ENCODE measurements at regions not wholly inside any gene's neighbourhood (a gene's known extent, or its start where the extent isn't known, plus 50 kb on each side); places are given as distances from the start of the nearest gene placed in this dataset.
"Not testable (repeated sequence)": the region's sequence is repeated elsewhere in the genome, so short reads cannot be mapped to it uniquely, and the experiment has no call there.

DNA sequence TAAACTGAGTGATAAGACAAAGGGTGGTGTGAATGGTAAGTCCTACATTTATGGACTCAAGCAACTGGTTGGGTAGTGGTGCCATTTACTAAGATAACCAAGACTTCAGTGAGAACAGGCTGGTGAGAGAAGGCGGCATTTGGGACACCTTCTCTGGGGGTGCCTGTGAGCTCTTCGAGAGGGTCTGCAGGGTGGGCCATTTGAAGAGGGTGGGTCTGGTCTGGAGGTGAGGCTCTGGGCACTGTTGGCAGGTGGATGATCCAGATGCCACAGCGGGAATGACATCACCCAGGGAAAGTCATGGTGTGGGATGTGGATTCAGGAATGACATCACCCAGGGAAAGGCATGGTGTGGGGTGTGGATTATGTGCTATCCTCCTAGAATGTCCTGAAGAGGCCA lies 219.3 kb downstream of the ANKRD30B start:
- H2BK120ac ChIP-seq (ENCODE audit: low read depth, low read length); H4K91ac ChIP-seq (ENCODE audit: insufficient read depth, low read depth, low read length); H3K18ac ChIP-seq (ENCODE audit: low read depth, low read length); H3K27me3 ChIP-seq (ENCODE audit: control insufficient read depth, insufficient read depth, low read length); H2AK9ac ChIP-seq (replicated peaks; ENCODE audit: low read depth, low read length, poor library complexity); H3K56ac ChIP-seq (ENCODE audit: extremely low read depth, insufficient read depth, low read length); H3K9me1 ChIP-seq (ENCODE audit: insufficient read depth, low read length); H2BK15ac ChIP-seq (ENCODE audit: low read depth, low read length); H3K4me3 ChIP-seq (ENCODE audit: insufficient read depth, low read depth, low read length); H3K4me1 ChIP-seq (ENCODE audit: control insufficient read depth, insufficient read depth, low read length); ATAC-seq (ENCODE audit: low read depth); H3K9ac ChIP-seq (ENCODE audit: low read depth, low read length); H2AFZ ChIP-seq (replicated peaks; ENCODE audit: low read length, poor library complexity); H2AK5ac ChIP-seq (ENCODE audit: low read depth, low read length); H3K4ac ChIP-seq (ENCODE audit: low read depth, low read length); BruUV-seq (replicated peaks); in situ Hi-C loops (cut with MboI; ENCODE audit: low sequenced_read_pairs); H3K4me2 ChIP-seq (ENCODE audit: low read depth, low read length); H2BK20ac ChIP-seq (ENCODE audit: low read depth, low read length); H3K27ac ChIP-seq (ENCODE audit: insufficient read depth, low read length); H4K20me1 ChIP-seq (ENCODE audit: insufficient read depth, low read length); CTCF ChIA-PET; H3K79me1 ChIP-seq (ENCODE audit: low read depth in 1 of 2, low read length in 2 of 2); POLR2A ChIA-PET (ENCODE audit: unreplicated experiment); H3K23ac ChIP-seq (ENCODE audit: low read depth, low read length); dilution Hi-C loops (cut with HindIII; ENCODE audit: low sequenced_read_pairs, unreplicated experiment); H3K14ac ChIP-seq (replicated peaks; ENCODE audit: low read depth, low read length); H2BK5ac ChIP-seq (ENCODE audit: low read depth, low read length, poor library complexity, severe bottlenecking); H3K36me3 ChIP-seq (ENCODE audit: control insufficient read depth, insufficient read depth, low read length); intact Hi-C loops (cut with micrococcal nuclease); DNase-seq; H4K5ac ChIP-seq (ENCODE audit: low read depth, low read length); H4K8ac ChIP-seq (ENCODE audit: low read depth in 2 of 2, low read length in 2 of 2): not testable (repeated sequence)
- peaks cover 35% of the 10 kb centered on the region for H3K9me3 ChIP-seq (ENCODE audit: control insufficient read depth, insufficient read depth, low read length)
- no CpG with 5 or more reads among the region's 3 CpGs for WGBS, 2 experiments (ENCODE audit: extremely low coverage in 2 of 2, insufficient read length in 1 of 2)
